HG02938 (cell line): ENCODE measurements at regions not wholly inside any gene's neighbourhood (a gene's known extent, or its start where the extent isn't known, plus 50 kb on each side); places are given as distances from the start of the nearest gene placed in this dataset.
"Not testable (repeated sequence)": the region's sequence is repeated elsewhere in the genome, so short reads cannot be mapped to it uniquely, and the experiment has no call there.

Experiments used
- ATAC-seq: cut with Tn5 transposase; IDR thresholded peaks from one replicate; pipeline ENCODE4 v1.9.1; 2021; ENCODE audit warnings: mild to moderate bottlenecking, moderate library complexity; ENCODE audit not compliant: unreplicated experiment

DNA sequence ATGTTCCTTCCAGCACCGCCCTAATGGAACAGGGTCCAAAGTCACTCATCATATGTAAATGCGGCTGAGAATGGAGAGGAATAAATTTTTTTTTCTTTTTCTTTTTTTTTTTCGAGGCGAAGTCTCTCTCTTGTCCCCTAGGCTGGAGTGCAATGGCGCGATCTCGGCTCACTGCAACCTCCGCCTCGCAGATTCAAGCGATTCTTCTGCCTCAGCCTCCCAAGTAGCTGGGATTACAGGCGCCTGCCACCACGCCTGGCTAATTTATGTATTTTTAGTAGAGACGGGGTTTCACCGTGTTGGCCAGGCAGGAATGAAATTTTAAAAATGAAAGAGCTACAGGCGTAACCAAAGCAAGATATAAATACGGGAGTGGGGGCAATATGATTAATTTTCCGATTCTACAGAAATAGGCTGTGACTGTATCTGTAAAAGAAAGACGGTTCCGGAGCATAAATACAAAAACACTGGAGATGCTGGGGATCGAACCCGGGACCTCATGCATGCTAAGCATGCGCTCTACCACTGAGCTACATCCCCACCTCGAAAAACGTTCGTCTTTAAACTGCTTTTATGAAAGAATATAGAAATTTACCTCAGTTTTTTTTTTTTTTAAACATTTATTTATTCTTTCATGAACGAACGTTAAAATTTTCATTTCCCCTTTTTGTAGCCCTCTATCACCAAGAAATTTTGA lies 132.2 kb downstream of the GPX5 start:
- peak; percentile 67 for ATAC-seq

DNA sequence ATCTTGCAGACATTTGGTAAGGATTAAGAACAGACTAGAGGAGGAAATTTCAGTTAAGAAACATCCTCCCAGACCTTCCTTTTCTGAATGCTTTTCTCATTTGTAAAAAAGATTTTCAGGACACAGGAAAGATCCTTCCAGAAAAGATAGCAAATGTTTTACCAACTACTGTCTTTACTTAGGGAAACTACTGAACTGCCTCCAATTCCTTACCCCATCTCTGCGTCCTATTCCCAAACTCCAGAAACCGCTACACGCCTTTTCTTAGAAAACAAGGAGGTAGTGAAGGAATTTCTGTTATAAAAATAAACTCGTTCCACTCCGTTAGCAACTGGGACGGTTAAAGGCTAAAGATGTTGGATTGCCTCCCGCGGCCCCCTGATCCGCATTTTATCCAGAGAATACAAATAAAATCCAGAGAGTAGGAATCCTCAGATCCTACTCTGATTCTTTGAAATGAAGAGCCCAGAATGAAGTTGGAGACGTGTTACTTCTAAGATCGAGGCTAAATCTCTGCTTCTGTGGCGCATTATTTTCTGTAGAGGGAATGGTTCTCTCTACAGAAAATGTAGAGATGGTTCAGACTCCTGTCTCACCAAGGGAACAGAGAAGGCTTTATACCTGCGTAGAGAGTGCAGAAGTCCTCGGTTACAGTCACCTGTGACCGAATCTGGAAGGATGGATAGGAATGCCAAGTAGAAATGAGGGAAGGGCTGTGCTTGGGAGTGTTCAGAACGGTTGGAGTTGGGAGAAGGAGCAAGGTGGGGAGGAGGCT lies 133.0 kb downstream of the GPX5 start:
- no peak for ATAC-seq

DNA sequence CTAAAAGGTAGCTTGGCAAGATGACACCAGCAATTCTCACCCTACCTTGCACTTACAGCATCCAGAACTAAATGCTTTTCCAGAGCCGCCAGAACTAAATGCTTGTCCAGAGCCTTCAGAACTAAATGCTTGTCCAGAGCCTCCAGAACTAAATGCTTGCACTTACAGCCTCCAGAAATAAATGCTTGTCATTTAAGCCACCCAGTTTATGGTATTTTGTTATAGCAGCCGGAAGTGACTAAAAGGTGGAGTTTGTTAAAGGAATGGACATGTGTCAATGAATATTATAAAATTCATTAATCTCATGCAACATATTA lies 133.5 kb downstream of the GPX5 start:
- no peak for ATAC-seq

DNA sequence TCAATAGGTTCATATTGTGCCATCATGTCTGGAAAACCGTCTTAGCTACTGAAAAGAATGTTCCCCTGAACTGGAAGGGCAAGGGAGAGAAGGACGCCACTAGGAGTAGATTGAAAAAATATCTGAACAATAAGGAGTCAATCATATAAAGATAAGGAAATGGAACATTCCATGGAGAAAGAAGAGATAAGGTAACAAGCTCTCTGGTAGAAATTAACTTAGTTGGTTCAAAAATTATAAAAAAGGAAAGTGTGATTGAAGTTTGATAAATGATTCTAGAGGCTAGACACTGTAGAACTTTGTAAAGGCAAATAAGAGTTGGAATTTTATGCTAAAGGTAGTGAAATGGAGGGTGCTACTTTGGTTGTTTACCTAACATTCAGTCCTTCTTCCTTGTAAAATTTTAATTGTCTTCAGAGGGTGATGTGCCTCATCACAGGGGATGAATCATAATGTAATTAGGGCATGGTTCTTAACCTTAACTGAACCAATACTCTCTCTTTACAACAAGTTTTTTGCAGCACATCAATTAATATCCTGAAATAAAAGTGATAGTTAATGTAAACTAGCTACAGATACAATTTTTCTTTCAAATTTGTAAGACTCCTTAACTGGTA lies 135.5 kb downstream of the GPX5 start:
- no peak for ATAC-seq

DNA sequence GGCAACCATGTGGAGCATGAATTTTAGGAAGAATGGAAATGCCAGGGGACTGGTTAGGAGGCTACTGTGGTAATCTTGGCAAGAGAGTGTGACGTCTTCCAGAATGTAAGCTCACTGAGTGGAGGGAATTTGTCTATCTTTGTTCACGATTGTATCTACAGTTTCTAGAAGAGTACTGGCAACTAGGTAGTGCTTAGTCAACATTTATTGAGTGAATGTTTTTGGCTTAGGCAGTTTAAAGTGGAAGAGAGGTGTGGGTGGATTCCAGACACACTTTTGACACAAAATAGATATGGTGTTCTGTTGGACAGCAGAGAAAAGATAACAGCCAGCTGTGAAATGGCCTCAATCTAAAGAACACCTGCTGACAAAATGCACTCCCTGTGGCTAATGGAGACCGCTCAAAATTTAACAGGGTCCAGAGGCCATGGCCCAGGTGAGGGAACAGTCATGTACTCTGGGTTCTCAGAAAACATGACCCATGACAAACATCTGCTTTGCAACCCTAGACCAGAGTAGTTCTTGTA lies 139.3 kb downstream of the GPX5 start:
- ATAC-seq = no peak

DNA sequence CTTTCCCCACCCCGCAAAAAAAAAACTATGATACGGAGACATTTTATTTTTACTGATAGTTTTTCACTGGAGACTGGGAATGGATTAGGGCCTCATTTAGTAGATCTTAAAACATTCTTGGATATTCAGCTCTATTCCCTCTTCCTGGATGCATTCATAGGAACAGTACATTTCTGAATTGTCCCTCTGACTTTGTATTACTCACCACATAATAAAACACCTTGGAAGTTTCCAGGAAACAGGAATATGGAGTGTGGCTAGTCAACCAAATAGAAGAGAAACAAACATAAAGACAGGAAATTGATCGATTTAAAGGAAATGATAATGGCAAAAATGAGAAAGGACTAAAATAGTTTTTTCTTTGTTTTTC lies 147.7 kb downstream of the GPX5 start:
- ATAC-seq = no peak

DNA sequence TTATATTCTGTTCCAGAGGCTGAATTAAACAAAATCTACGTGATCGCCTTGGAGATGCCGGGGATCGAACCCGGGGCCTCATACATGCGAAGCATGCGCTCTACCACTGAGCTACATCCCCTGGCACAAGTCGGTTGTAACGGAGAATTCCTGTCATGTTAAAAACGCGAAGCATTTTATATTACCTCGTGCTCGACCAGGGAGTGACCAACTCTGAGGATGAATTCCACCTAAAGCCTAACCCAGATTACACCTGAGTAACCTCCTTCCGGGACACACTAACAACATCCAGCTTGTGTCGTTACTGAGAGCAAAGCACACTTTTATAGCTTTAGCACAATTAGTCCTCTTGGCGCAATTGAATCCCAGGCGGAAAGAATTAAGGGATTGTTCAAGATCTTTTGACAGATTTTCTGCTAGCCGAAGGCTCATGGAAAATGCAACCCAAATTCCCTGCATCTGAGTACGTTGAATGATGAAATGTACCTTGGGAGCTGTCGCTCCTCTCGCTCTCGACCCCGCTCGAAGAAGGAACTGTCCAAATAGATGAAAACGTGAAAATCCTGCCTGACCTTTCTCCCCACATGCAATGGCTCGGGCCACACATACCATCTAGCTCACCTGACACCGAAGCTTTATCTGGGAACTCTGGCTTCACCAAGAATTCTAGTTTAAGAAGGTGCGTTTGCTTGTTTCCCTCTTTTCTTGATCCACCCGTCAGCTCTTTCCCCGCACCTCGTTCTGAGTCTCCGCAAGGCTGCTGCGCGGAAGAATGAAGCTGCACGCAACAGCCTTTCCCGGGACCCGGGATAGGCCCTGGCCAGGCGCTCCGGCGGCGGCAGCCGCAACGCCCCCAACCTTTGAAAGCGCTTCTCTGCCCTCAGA lies 148.3 kb downstream of the GPX5 start:
- no peak for ATAC-seq

DNA sequence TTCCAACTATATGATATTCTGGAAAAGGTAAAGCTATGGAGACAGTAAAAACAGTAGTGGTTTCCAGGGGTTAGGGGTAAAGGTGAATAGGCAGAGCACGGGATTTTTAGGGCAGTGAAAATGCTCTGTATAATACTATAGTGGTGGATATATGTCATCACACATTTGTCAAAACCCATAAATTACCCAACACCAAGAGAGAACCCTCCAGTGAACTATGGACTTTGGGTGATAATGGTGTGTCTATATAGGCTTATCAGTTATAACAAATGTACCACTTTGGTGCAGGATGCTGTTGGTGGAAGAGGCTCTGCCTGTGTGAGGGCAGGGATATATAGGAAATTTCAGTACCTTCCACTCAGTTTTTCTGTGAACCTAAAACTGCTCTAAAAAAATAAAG lies 149.9 kb downstream of the GPX5 start:
- ATAC-seq = no peak

DNA sequence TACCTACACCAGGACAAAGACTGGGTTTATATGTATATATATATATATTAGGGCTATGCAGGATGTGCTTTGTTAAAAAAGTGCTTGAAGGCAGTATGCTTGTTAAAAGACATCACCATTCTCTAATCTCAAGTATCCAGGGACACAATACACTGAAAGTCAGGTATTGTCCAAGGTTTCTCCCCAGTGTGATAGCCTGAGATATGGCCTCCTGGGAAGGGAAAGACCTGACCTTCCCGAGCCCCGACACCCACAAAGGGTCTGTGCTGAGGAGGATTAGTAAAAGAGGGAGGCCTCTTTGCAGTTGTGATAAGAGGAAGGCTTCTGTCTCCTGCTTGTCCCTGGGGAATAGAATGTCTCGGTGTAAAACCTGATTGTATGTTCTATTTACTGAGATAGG lies 156.9 kb downstream of the GPX5 start:
- ATAC-seq = no peak

DNA sequence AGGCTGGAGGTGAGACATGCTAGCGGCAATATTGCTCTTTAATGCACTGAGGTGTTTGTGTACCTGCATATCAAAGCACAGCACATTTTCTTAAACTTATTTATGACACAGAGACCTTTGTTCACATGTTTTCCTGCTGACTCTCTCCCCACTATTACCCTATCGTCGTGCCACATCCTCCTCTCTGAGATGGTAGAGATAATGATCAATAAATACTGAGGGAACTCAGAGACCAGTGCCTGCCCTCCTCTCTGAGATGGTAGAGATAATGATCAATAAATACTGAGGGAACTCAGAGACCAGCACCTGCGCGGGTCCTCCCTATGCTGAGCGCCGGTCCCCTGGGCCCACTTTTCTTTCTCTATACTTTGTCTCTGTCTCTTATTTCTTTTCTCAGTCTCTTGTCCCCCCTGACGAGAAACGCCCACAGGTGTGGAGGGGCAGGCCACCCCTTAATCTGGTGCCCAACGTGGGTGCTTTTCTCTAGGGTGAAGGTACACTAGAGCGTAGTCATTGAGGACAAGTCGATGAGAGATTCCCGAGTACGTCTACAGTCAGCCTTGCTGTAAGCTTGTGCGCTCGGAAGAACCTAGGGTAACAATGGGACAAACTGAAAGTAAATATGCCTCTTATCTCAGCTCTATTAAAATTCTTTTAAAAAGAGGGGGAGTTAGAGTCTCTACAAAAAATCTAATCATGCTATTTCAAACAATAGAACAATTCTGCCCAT lies 157.4 kb downstream of the GPX5 start:
- not testable (repeated sequence) for ATAC-seq

DNA sequence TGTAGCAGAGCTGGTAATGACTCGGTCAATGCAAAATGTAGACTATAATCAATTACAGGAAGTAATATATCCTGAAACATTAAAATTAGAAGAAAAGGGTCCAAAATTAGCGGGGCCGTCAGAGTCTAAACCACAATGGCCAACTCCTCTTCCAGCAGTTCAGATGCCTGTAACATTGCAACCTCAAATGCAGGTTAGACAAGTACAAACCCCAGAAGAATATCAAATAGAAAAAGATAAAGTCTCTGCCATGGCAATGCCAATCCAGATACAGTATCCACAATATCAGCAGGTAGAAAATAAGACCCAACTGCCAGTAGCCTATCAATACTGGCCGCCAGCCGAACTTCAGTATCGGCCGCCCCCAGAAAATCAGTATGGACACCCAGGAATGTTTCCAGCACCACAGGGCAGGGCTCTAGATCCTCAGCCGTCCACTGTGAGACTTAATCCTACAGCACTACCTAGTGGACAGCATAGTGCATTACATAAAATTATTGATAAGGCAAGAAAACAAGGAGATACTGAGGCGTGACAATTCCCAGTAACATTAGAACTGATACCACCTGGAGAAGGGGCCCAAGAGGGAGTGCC lies 158.4 kb downstream of the GPX5 start:
- ATAC-seq = no peak

DNA sequence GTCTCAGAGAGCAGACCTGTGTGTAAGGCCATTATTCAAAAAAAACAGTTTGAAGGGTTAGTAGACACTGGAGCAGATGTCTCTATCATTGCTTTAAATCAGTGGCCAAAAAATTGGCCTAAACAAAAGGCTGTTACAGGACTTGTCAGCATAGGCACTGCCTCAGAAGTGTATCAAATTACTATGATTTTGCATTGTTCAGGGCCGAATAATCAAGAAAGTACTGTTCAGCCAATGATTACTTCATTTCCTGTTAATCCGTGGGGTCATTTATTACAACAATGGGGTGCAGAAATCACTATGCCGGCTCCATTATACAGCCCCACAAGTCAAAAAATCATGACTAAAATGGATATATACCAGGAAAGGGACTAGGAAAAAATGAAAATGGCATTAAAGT lies 160.3 kb downstream of the GPX5 start:
- not testable (repeated sequence) for ATAC-seq

DNA sequence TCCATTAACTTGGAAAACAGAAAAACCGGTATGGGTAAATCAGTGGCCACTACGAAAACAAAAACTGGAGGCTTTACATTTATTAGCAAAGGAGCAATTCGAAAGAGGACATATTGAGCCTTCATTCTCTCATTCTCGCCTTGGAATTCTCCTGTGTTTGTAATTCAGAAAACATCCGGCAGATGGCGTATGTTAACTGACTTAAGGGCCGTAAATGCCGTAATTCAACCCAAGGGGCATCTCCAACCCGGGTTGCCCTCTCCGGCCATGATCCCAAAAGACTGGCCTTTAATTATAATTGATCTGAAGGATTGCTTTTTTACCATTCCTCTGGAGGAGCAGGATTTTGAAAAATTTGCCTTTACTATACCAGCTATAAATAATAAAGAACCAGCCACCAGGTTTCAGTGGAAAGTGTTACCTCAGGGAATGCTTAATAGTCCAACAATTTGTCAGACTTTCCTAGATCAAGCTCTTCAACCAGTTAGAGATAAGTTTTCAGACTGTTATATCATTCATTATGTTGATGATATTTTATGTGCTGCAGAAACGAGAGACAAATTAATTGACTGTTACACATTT lies 160.9 kb downstream of the GPX5 start:
- ATAC-seq = not testable (repeated sequence)

DNA sequence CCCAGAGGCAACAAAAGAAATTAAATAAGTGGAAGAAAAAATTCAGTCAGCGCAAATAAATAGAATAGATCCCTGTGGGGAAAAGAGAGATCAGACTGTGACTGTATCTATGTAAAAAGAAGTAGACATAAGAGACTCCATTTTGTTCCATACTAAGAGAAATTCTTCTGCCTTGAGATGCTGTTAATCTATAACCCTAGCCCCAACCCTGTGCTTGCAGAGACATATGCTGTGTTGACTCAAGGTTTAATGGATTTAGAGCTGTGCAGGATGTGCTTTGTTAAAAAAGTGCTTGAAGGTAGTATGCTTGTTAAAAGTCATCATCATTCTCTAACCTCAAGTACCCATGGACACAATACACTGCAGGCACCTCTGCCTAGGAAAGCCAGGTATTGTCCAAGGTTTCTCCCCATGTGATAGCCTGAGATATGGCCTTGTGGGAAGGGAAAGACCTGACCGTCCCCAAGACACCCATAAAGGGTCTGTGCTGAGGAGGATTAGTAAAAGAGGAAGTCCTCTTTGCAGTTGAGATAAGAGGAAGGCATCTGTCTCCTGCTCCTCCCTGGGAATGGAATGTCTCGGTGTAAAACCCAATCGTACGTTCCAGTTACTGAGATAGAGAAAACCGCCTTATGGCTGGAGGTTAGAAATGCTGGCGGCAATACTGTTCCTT lies 161.8 kb downstream of the GPX5 start:
- ATAC-seq = not testable (repeated sequence)

DNA sequence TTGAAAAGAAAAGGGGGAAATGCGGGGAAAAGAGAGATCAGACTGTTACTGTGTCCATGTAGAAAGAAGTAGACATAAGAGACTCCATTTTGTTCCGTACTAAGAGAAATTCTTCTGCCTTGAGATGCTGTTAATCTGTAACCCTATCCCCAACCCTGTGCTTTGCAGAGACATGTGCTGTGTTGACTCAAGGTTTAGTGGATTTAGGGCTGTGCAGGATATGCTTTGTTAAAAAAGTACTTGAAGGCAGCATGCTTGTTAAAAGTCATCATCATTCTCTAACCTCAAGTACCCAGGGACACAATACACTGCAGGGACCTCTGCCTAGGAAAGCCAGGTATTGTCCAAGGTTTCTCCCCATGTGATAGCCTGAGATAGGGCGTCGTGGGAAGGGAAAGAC lies 166.3 kb downstream of the GPX5 start:
- not testable (repeated sequence) for ATAC-seq

DNA sequence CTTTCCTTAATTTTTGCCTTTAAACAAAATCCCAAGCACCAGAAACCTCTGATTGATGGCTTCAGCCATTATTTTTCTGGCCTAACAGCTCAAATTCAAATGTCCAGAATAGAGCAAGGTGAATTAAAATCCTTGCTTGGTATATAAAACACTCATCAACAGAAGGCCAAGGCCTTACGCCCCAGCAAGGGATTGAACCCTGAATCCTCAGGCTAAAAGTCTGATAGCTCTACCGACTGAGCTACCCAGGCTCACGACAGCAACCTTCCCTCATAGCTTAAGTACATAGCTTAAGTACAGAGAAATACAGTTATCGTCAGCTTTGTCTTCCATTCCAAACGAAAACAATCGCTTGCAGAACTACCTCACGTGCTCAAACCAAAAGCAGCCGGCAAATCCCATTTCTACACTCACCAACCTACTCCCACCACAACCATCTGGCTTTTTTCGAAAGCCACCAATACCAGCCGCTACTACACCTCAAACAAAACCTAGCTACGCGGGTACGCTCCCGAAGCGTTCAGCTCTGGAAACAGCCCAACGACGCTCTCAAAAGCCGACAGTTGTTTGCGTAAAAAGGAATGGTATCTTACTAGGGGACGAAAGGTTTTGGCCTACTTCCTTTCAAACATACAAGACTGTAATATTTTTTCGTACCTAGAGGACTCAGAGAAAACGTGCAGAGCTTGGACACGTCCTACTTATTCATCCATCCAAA lies 167.5 kb downstream of the GPX5 start:
- no peak for ATAC-seq

DNA sequence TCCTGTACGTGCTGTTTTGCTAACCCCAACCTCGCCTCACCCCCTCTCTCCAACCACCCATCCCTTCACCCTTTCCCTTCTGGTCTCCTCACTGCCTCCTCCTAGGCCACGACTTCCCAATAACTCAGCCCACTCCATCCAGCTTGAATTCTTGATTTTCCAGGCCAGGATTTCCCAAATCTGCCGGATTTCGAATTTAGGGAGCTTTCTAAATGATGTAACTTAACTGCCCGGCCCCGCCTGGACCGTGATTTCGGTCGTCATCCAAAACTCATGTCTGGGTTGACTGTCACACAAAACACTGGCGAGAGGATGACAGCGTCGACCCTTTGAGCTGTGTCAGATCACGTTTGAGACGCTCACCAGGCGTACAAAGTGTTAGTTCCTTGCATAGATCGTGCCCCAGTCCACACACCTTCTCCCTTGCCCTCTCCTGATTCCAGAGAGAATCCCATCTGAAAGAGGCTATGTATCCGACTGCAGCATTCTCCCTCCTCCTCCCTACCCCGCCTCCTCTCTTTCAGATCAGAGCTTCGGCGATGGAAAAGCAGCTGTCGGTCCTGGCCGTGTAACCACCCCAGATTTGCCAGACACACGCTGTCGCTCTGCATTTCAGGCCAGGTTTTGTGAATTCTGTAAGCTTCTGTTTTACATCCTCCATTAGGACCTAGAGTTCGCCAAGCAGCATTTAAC lies 168.2 kb downstream of the GPX5 start:
- no peak for ATAC-seq

DNA sequence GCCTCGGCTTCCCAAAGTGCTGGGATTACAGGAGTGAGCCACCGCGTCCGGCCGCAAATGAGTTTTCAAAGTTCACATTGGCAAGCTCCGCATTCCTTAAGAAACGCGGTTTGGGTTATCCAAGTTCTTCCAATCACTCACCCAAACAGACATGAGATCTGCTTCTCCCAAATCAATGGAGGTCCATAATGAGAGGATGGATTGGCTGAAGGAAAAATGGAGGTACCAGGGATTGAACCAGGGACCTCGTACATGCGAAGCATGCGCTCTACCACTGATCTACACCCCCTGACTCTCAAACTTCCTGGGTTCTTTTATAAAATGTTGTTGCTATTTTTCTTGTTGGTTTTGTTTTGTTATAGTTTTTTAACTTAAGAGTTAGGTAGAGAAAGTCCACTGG lies 170.0 kb downstream of the GPX5 start:
- ATAC-seq = no peak
